HG03039 (cell line): ENCODE measurements at regions not wholly inside any gene's neighbourhood (a gene's known extent, or its start where the extent isn't known, plus 50 kb on each side); places are given as distances from the start of the nearest gene placed in this dataset.

Experiments
- ATAC-seq: cut with Tn5 transposase; IDR thresholded peaks from one replicate; pipeline ENCODE4 v1.9.1; 2021; ENCODE audit warnings: mild to moderate bottlenecking, moderate library complexity; ENCODE audit not compliant: unreplicated experiment

DNA sequence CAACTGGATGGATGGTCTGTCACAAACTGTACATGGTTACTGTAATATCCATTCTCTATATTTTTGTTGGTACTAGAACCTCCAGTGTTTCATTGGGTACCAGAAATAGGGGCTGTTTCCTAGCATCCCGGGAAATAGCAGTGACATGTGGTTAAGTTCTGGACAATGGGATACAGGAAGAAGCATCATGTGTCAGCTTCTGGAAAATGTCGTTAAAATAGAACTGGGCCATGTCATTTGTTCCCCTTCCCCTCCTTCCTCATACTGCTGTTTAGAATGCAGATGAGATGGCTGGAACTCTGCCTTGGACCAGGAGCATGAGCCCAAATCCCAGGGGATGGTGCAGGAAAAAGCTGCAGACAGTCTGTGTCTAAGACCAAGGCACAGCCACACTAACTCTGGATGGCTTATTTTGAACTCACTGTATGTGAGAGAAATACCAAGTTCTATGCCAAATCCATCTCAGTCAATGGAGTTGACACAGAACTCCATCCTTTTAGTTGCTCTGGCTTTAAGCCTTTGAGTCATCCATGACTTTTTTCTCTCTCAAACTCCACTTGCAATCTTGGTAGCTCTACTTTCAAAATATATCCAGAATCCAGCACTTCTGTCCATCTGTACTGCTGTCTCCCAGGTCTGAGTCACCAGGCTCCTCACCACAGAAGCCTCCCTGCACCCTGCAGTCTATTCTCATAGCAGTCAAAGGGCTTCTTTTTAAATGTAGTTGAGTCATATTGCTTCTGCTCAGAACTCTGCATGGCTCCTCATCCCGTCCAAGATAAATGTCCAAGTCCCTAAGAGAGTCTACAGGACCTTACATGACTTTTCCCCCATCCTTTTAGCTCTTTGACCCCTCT lies 184.2 kb downstream of the NSG2 start:
- ATAC-seq = no peak

- ATAC-seq = no peak
These were observed 186.5 kb downstream of the NSG2 start for GRCh38 chr5:174231956-174232487.

DNA sequence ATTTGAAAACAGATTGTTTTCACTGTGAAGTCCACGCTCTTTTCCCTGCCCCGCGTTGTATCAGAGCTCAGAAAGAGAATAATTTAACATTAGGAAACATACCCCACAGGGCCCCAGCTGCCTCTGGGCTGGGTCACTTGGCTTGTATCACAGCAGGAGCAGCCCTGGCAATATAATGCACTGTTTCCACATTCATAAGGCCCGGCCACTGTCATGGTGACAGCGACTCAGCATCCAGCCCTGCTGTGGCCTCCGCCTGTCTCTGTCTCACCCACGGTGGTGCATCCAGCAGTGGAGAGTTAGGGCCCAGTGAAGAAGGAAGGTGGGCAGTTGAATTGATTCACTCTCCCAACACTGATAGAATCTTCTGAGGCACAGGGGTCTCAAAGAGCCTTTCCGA lies 188.9 kb downstream of the NSG2 start:
- ATAC-seq = no peak

DNA sequence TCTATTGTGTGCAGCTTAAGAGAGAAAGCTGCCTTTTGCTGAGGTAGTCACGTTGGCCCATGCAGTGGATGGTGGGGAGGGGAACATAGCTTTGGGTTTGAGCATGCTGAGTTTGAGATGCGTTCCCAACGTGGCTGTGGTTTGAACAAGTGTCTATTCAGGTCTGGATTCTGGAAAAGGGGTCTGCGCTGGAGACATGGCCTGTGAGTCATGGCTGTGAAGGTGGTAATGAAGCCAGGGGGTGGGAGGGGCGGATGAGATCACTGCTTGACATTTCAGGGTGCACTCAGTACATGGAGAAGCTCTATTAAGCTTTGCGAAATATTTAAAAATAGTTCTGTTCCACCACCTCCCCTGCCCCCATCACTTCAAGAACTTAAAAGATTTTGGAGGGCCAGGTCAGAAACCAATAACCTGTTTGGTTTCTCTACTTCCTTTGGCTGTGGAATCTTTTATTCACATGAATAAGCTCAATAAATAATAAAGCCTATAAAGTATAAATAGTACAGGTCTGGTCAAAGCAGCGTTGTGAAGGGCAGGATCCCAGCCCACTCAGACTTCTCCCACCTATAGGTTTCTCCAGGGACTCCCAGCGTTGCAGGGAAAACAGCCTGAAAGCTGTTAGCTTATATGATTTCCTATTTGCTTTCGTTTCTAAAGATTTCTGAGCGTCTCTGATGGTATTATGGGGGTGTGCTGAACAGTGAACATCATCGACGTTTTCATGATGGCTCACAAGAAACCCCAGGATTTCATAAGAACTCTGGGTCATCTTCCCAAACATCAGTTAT lies 189.9 kb downstream of the NSG2 start:
- no peak for ATAC-seq

DNA sequence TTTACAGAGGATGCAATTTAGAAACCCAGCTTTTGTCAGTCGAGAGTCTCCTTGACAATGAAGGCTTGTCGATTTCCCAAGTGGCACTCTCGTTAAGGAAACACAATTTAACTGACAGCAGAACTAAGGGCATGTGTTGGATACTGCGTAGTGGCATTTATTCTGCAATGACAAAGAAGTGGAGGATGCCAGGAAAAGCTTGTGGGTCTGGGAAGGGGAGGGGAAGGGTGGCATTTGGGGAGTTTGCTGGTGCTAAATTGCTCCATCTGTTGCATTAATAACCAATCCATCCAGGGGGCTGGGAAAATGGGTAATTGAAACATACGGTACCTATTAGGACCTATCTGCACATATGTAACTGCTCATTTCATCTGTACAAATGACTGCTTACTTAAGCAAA lies 190.6 kb downstream of the NSG2 start:
- no peak for ATAC-seq

DNA sequence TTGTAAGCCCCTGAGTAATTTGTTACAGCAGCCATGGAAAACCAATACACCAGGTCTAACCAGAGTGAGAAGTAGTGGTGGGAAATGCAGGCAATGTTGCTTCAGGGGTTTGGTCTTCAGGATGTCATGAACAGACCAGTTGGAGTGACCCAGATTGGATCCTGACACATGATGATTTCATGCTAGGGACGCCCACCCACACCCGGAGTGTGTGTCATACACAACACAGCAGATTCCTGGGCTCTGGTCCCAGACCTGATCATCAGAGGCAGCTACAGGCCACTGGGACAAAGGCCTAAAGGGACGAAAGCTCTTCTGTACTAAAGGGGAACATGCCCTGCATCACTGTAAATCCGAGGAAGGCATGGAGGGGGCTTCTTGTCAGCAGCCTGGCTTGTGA lies 194.2 kb downstream of the NSG2 start:
- no peak for ATAC-seq

GRCh38 chr5:174242573-174242972 lies 197.1 kb downstream of the NSG2 start:
- no peak for ATAC-seq

DNA sequence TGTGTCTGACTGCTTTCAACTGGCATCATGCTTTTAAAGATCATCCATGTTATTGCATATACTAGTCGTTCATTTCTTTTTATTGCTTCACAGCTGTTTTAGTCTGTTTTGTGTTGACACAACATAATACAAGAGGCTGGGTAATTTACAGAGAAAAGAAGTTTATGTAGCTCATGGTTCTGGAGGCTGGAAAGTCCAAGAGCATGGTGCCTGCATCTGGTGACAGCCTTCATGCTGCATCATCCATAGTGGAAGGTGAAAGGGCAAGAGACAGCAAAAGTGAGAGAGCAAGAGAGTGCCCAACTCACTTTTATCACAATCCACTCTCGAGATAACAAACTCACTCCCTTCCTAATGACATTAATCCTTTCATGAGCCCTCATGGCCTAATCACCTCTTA lies 198.4 kb downstream of the NSG2 start:
- ATAC-seq = no peak

DNA sequence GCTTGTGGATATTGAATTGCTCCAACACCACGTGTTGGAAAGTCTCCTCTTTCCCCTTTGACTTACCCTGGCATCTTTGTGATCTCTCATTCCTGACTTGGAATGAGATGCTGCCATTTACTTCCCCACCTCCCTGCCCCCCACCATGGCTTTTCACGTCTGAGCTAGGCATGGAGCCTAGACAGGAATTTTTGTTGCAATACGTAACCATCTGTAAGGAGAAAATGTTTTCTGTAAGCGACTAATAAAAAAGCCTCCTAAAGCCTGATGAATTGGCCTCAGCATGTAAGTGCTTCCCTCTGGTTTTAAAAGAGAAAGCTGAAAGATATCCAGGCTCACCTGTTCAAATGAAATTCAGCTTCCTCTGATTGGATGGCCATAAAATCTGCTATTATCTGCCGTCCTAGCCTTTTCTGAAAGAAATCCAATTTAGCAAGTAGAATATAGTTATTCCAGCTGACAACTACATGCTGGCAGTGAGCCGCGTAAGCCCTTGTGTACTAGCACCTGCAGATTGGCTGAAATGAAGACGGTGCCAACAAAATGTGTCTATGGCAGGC lies 200.1 kb downstream of the NSG2 start:
- ATAC-seq = no peak

- ATAC-seq = no peak
These were observed 201.2 kb downstream of the NSG2 start for GRCh38 chr5:174246743-174247142.

DNA sequence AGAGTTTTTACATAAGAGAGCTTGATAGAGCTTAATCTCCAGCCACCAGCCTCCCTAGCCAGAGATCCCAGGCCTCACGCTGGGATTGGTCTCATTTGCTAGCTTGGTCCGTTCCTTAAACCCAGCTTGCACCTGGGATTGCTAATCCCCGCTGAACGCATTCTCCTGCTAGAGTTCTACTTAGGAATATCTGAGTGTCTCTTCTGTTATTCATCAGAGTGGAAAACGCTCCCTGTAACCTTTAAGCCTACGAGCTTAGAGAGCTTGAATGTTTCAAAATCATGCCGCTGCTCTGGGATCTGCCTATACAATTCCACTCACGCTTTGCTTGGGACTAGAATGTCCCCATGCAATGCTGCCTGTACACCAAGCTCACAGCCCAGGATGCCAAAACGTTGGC lies 201.8 kb downstream of the NSG2 start:
- ATAC-seq = no peak

DNA sequence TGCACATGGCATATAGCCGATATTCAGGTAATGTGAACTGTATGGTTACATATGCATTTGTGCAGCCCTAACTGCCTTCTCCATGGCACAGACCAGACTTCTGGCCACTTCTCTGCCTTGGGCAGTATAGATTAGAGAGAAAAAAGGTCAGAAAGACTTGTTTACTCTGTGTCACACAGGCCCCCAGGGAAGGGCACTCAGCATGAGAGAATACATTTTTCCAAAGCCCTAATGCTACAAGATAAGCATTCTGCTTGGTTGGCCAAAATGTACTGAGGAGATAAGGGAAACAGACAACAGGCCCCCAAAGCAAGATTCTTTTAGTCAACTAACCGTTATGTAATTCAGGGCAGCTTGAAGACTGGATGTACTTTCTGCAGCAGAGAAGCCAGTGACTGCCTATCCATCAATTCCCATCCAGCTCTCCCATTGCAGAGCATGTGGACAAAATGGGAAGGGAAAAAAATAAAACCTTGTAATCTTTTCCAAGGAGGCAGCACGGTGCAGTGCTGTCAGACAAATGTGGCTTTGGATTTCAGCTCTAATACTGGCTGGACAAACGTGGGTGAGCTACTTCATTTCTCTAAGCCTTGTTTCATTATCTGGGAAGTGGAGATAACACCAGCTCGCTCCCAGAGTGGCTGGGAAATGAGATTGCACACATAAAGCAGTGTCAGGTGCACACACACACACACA lies 205.9 kb downstream of the NSG2 start:
- ATAC-seq = no peak

- no peak for ATAC-seq
These were observed 206.6 kb downstream of the NSG2 start for GRCh38 chr5:174252121-174252520.

GRCh38 chr5:174259696-174260420 lies 214.4 kb downstream of the NSG2 start:
- no peak for ATAC-seq

DNA sequence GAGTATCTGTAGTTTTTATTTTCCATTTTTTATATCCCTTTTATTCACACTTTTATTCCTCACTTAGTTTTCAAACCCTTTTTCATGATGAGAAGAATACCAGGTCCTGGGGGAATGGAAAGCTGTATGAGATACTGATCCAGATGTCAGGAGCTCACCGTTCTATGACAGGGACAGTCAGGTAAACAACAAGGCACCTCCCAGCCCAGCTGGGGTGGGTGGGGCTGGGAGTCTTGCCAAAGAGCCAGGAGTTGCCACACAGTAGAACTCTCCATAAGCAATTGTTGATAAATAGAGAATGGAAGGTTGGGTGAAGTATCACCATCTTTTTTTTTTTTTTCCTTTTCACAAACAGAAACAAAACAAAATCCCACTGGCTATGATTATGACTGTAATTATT lies 225.8 kb downstream of the NSG2 start:
- no peak for ATAC-seq

- ATAC-seq = no peak
These were observed 227.2 kb downstream of the NSG2 start for GRCh38 chr5:174272671-174273070.

GRCh38 chr5:174273325-174273724 lies 227.8 kb downstream of the NSG2 start:
- peak; percentile 78 for ATAC-seq

DNA sequence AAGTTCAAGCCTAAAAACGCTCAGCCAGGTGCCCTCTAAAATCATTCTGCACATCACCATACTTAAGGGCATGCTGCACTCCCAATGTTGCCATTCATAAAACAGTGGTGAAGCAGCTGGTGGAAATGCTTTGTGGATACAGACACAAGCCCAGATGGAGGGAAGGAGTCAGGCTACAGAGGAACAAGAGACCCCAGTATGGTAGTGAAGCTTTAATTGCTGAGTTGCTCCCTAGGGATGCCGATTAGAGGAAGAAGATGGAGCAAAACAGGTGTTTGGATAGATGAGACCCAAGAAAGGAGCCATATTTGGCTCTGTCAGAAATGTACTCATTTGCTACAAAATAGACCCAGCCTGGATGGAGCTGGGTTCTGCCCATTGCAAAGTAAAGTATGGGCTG lies 230.5 kb downstream of the NSG2 start:
- no peak for ATAC-seq

- ATAC-seq = no peak
These were observed 235.7 kb downstream of the NSG2 start for GRCh38 chr5:174281089-174281760.

DNA sequence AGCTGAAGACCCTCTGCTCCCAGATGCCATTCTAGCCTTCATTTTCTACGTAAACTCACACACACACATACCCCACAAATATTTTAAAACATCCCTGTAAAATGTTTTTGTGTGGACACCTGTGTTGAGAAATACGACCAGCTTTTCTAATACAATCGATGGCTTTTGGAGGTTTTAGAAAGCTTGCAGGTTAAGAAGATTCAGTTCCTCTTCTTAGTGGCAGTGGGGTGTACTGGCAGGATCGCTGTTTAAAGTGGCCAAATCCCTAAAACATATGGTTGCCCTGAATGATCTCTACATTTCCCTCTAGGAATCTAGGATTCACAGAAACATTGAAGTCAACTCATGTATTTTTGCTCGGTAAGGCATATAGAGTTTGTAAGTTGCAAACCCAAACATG lies 236.3 kb downstream of the NSG2 start:
- ATAC-seq = no peak
